Superior temporal gyrus (tissue), 1 donor: ENCODE measurements at regions not wholly inside any gene's neighbourhood (a gene's known extent, or its start where the extent isn't known, plus 50 kb on each side); places are given as distances from the start of the nearest gene placed in this dataset.
"Not testable (repeated sequence)": the region's sequence is repeated elsewhere in the genome, so short reads cannot be mapped to it uniquely, and the experiment has no call there.

Source experiments
- DNase-seq: peaks from one replicate; pipeline ENCODE4 v3.0.0-alpha.2; 2016; ENCODE audit errors: extremely low spot score

- no peak for DNase-seq
These were observed 764.9 kb upstream of the MBL2 start for GRCh38 chr10:53537508-53537907.

GRCh38 chr10:53536322-53536721, 763.7 kb upstream of the MBL2 start:
- DNase-seq: no peak

- no peak for DNase-seq
These were observed 761.8 kb upstream of the MBL2 start for GRCh38 chr10:53534428-53534827.

- no peak for DNase-seq
These were observed 756.4 kb upstream of the MBL2 start for GRCh38 chr10:53528974-53529373.

- no peak for DNase-seq
These were observed 748.5 kb upstream of the MBL2 start for GRCh38 chr10:53521046-53521445.

GRCh38 chr10:53508197-53508596, 735.6 kb upstream of the MBL2 start:
- DNase-seq: no peak

GRCh38 chr10:53504492-53504891, 731.9 kb upstream of the MBL2 start:
- DNase-seq: not testable (repeated sequence)

- DNase-seq: no peak
These were observed 719.2 kb upstream of the MBL2 start for GRCh38 chr10:53491774-53492173.

GRCh38 chr10:53490553-53490952, 718.0 kb upstream of the MBL2 start:
- no peak for DNase-seq

GRCh38 chr10:53489335-53490182, 717.0 kb upstream of the MBL2 start:
- no peak for DNase-seq

- no peak for DNase-seq
These were observed 714.7 kb upstream of the MBL2 start for GRCh38 chr10:53487019-53487983.

- not testable (repeated sequence) for DNase-seq
These were observed 712.8 kb upstream of the MBL2 start for GRCh38 chr10:53485422-53485821.

GRCh38 chr10:53479365-53479764, 706.8 kb upstream of the MBL2 start:
- no peak for DNase-seq

- DNase-seq: no peak
These were observed 704.7 kb upstream of the MBL2 start for GRCh38 chr10:53477313-53477675.

- no peak for DNase-seq
These were observed 704.2 kb upstream of the MBL2 start for GRCh38 chr10:53476650-53477312.

- DNase-seq: no peak
These were observed 696.8 kb upstream of the MBL2 start for GRCh38 chr10:53469383-53469782.

GRCh38 chr10:53463539-53463938, 691.0 kb upstream of the MBL2 start:
- no peak for DNase-seq

- no peak for DNase-seq
These were observed 685.4 kb upstream of the MBL2 start for GRCh38 chr10:53458007-53458406.

GRCh38 chr10:53453196-53453595, 680.6 kb upstream of the MBL2 start:
- no peak for DNase-seq

GRCh38 chr10:53447576-53447975, 675.0 kb upstream of the MBL2 start:
- DNase-seq: no peak

- DNase-seq: no peak
These were observed 669.3 kb upstream of the MBL2 start for GRCh38 chr10:53441843-53442242.

GRCh38 chr10:53440601-53441000, 668.0 kb upstream of the MBL2 start:
- no peak for DNase-seq
